CD4-positive, alpha-beta T cell (primary cell): ENCODE measurements at regions not wholly inside any gene's neighbourhood (a gene's known extent, or its start where the extent isn't known, plus 50 kb on each side); places are given as distances from the start of the nearest gene placed in this dataset.
"Not testable (repeated sequence)": the region's sequence is repeated elsewhere in the genome, so short reads cannot be mapped to it uniquely, and the experiment has no call there.

ENCODE experiments used
- ATAC-seq: fragments of 200-7000 bp; cut with Tn5 transposase; one replicate; pipeline ENCODE4 v1.10.0; 2022; ENCODE audit warnings: mild to moderate bottlenecking; ENCODE audit not compliant: poor library complexity
- CTCF ChIA-PET: fragments of 350-600 bp; sonication (Branson Sonifier 250); formaldehyde crosslinking; loops from one replicate; lab custom pipeline; 2021; ENCODE audit warnings: antibody characterized with exemption, inconsistent platforms; lab: Charles Lee
- POLR2A ChIA-PET: fragments of 350-600 bp; sonication (Branson Sonifier 250); formaldehyde crosslinking; loops from one replicate; lab custom pipeline; 2021; ENCODE audit warnings: antibody characterized with exemption, inconsistent platforms; lab: Charles Lee
- DNase-seq, 14 experiments: peaks; one replicate each; pipeline ENCODE4 v3.0.0-alpha.2; 2013 to 2020; ENCODE audit warnings: mixed read lengths in 2 of 14
- H3K27ac ChIP-seq, 2 donors: one replicate each; pipeline versions ENCODE4 v1.5.1 to v1.7.0; 2013; ENCODE audit warnings: low read length in 2 of 2, low read depth in 1 of 2, mild to moderate bottlenecking in 1 of 2
- H3K27me3 ChIP-seq, 2 experiments: 1 replicate in 1 of 2; 2 replicates in 1 of 2; pipeline versions ENCODE4 v1.6.1 to v1.7.0; 2013; ENCODE audit warnings: low read length in 2 of 2, control low read depth in 1 of 2, mild to moderate bottlenecking in 1 of 2, moderate library complexity in 1 of 2; ENCODE audit not compliant: insufficient read depth in 2 of 2, control insufficient read depth in 1 of 2
- H3K36me3 ChIP-seq: one replicate; pipeline ENCODE4 v1.6.1; 2013; ENCODE audit warnings: low read length, control low read depth; ENCODE audit not compliant: insufficient read depth
- H3K4me1 ChIP-seq: one replicate; pipeline ENCODE4 v1.6.1; 2013; ENCODE audit warnings: low read length, control low read depth; ENCODE audit not compliant: insufficient read depth
- H3K4me3 ChIP-seq: one replicate; pipeline ENCODE4 v1.5.1; 2013; ENCODE audit warnings: mild to moderate bottlenecking, low read length, moderate library complexity
- H3K9me3 ChIP-seq, 2 experiments: 1 replicate in 1 of 2; 2 replicates in 1 of 2; pipeline versions ENCODE4 v1.6.1 to v1.7.0; 2013; ENCODE audit warnings: low read length in 2 of 2, mild to moderate bottlenecking in 2 of 2, control low read depth in 1 of 2, moderate library complexity in 1 of 2; ENCODE audit not compliant: control insufficient read depth in 1 of 2, insufficient read depth in 1 of 2
- H3K27ac Mint-ChIP-seq: one replicate; pipeline ENCODE4 v1.8.0; 2020; ENCODE audit warnings: mixed read lengths
- H3K27me3 Mint-ChIP-seq: one replicate; pipeline ENCODE4 v1.8.0; 2021; ENCODE audit warnings: mixed read lengths
- H3K36me3 Mint-ChIP-seq: one replicate; pipeline ENCODE4 v1.8.0; 2021; ENCODE audit warnings: low read depth, mixed read lengths
- H3K4me1 Mint-ChIP-seq: one replicate; pipeline ENCODE4 v1.8.0; 2021; ENCODE audit warnings: low read depth, mixed read lengths
- H3K4me3 Mint-ChIP-seq: one replicate; pipeline ENCODE4 v1.8.0; 2020; ENCODE audit warnings: mild to moderate bottlenecking, mixed read lengths
- H3K9me3 Mint-ChIP-seq: one replicate; pipeline ENCODE4 v1.8.0; 2020; ENCODE audit warnings: mixed read lengths
- CTCF ChIP-seq: fragments of 200-600 bp; IDR thresholded peaks from one replicate; pipeline ENCODE4 v1.8.0; 2022; ENCODE audit warnings: antibody characterized with exemption, mild to moderate bottlenecking
- intact Hi-C, 2 experiments: fragments of 100-400 bp; cut with DNase I in 1 of 2; cut with micrococcal nuclease in 1 of 2; formaldehyde crosslinking; loops; one replicate each; pipeline versions ENCODE4 v1.15.1 to v1.9.0; 2023 to 2025; cut with DNase I, micrococcal nuclease

- ATAC-seq: no peak
- Mint-ChIP-seq H3K4me3 (no peak overlapping the region), H3K4me1 (peaks cover 34% of the 10 kb centered on the region), H3K9me3 (no peaks in the 10 kb centered on the region), H3K27ac (no peak overlapping the region), H3K36me3 (no peaks in the 10 kb centered on the region), H3K27me3 (no peaks in the 10 kb centered on the region)
- CTCF ChIA-PET: no interaction called here
- Histone ChIP-seq H3K27ac (no peak overlapping the region), H3K4me3 (no peak overlapping the region), H3K4me1 (peaks cover 11% of the 10 kb centered on the region), H3K27me3 (no peaks in the 10 kb centered on the region), H3K36me3 (no peaks in the 10 kb centered on the region), H3K9me3 (no peaks in the 10 kb centered on the region)
- intact Hi-C loops: no loop called here
- POLR2A ChIA-PET: no interaction called here
- no peak for DNase-seq
- no peak for TF ChIP-seq CTCF
Observed at GRCh38 chr10:11691319-11691755, 50.8 kb upstream of the ECHDC3 start.

GRCh38 chr10:11689945-11690736 lies 52.0 kb upstream of the ECHDC3 start:
- ChIA-PET POLR2A (no interaction called here), CTCF (no interaction called here)
- Mint-ChIP-seq H3K27ac (no peak overlapping the region), H3K36me3 (no peaks in the 10 kb centered on the region), H3K27me3 (no peaks in the 10 kb centered on the region), H3K9me3 (no peaks in the 10 kb centered on the region), H3K4me3 (no peak overlapping the region), H3K4me1 (peaks cover 38% of the 10 kb centered on the region)
- Histone ChIP-seq H3K4me3 (no peak overlapping the region), H3K27me3 (no peaks in the 10 kb centered on the region), H3K4me1 (peaks cover 20% of the 10 kb centered on the region), H3K27ac (no peak overlapping the region), H3K36me3 (no peaks in the 10 kb centered on the region), H3K9me3 (no peaks in the 10 kb centered on the region)
- no peak for ATAC-seq
- intact Hi-C loops: loop anchor here in 1 of 2 experiments (5.0 kb wide), 1 partner anchor 37 kb away; no protein-coding TSS in a partner anchor
- TF ChIP-seq CTCF: no peak
- no peak for DNase-seq

- H3K27ac ChIP-seq, ATAC-seq, H3K4me3 ChIP-seq, H3K27me3 ChIP-seq, CTCF ChIA-PET, H3K36me3 ChIP-seq, H3K36me3 Mint-ChIP-seq, H3K9me3 ChIP-seq, DNase-seq, H3K4me3 Mint-ChIP-seq, H3K9me3 Mint-ChIP-seq, H3K27me3 Mint-ChIP-seq, POLR2A ChIA-PET: not testable (repeated sequence)
- intact Hi-C loops: loop anchor here in 1 of 2 experiments (5.0 kb wide), 1 partner anchor 39 kb away; no protein-coding TSS in a partner anchor
- peaks cover 55% of the 10 kb centered on the region for H3K4me1 Mint-ChIP-seq
- H3K4me1 ChIP-seq: peaks cover 37% of the 10 kb centered on the region
- H3K27ac Mint-ChIP-seq: peak overlapping the region; percentile 43
Observed at GRCh38 chr10:11688448-11688795, 53.8 kb upstream of the ECHDC3 start.
